Lower leg skin (tissue), 3 donors: ENCODE measurements at regions not wholly inside any gene's neighbourhood (a gene's known extent, or its start where the extent isn't known, plus 50 kb on each side); places are given as distances from the start of the nearest gene placed in this dataset.

ENCODE experiments used
- CTCF ChIP-seq, 3 donors: fragments of 450-650 bp; IDR thresholded peaks; one replicate each; pipeline ENCODE4 v1.5.1; 2016; ENCODE audit warnings: antibody characterized with exemption in 3 of 3, mild to moderate bottlenecking in 3 of 3, moderate library complexity in 2 of 3
- POLR2A ChIP-seq, 2 donors: fragments of 450-650 bp; IDR thresholded peaks; one replicate each; pipeline ENCODE4 v1.6.1; 2016 to 2017; ENCODE audit warnings: antibody characterized with exemption in 2 of 2, mild to moderate bottlenecking in 1 of 2, moderate library complexity in 1 of 2

- TF ChIP-seq CTCF (IDR thresholded peaks at IDR 0.05) = no peak
- TF ChIP-seq POLR2A (IDR thresholded peaks at IDR 0.05) = no peak
These were observed 56.6 kb upstream of the UGP2 start for GRCh38 chr2:63785096-63785495.
